Cardiac fibroblast (primary cell): ENCODE measurements at regions not wholly inside any gene's neighbourhood (a gene's known extent, or its start where the extent isn't known, plus 50 kb on each side); places are given as distances from the start of the nearest gene placed in this dataset.

ENCODE experiments used
- DNase-seq, 2 donors: peaks; one replicate each; pipeline versions ENCODE4 v3.0.0 to v3.0.0-alpha.2; 2010; ENCODE audit warnings: low read depth in 2 of 2
- H3K4me3 ChIP-seq, 2 donors: replicated peaks in 1 of 2; 1 replicate in 1 of 2; 2 replicates in 1 of 2; pipeline ENCODE4 v1.5.1; 2011; ENCODE audit warnings: low read depth in 2 of 2, low read length in 2 of 2, mild to moderate bottlenecking in 2 of 2, moderate library complexity in 1 of 2
- CTCF ChIP-seq: IDR thresholded peaks from one replicate; pipeline ENCODE4 v1.5.1; 2011; ENCODE audit warnings: low read depth, mild to moderate bottlenecking, low read length, inconsistent platforms

- no peak overlapping the region for H3K4me3 ChIP-seq
- DNase-seq, result no peak
- TF ChIP-seq CTCF, result no peak
Measured at GRCh38 chr3:110074095-110074494, 736.7 kb upstream of the DPPA4 start.

GRCh38 chr3:110077093-110077492 lies 739.7 kb upstream of the DPPA4 start:
- no peak overlapping the region for H3K4me3 ChIP-seq
- TF ChIP-seq CTCF, result no peak
- no peak for DNase-seq

GRCh38 chr3:110093411-110093810 lies 756.1 kb upstream of the DPPA4 start:
- TF ChIP-seq CTCF, result no peak
- no peak for DNase-seq
- no peak overlapping the region for H3K4me3 ChIP-seq

- no peak for TF ChIP-seq CTCF
- no peak overlapping the region for H3K4me3 ChIP-seq
Measured at GRCh38 chr3:110093812-110094401, 756.6 kb upstream of the DPPA4 start.

GRCh38 chr3:110099711-110100110 lies 762.4 kb upstream of the DPPA4 start:
- no peak for DNase-seq
- no peak for TF ChIP-seq CTCF
- H3K4me3 ChIP-seq, result no peak overlapping the region

More at GRCh38 chr3:110093812-110094401, 756.6 kb upstream of the DPPA4 start:
- DNase-seq, result no peak

GRCh38 chr3:110101361-110101760 lies 764.0 kb upstream of the DPPA4 start:
- TF ChIP-seq CTCF, result no peak
- H3K4me3 ChIP-seq, result no peak overlapping the region
- DNase-seq, result peak in 1 of 2 donors; percentile 46

GRCh38 chr3:110106805-110107204 lies 769.5 kb upstream of the DPPA4 start:
- no peak overlapping the region for H3K4me3 ChIP-seq
- no peak for TF ChIP-seq CTCF
- peak; percentile 4 to 67 for DNase-seq
